ENCODE measurements at regions not wholly inside any gene's neighbourhood (a gene's known extent, or its start where the extent isn't known, plus 50 kb on each side); places are given as distances from the start of the nearest gene placed in this dataset.

DNA sequence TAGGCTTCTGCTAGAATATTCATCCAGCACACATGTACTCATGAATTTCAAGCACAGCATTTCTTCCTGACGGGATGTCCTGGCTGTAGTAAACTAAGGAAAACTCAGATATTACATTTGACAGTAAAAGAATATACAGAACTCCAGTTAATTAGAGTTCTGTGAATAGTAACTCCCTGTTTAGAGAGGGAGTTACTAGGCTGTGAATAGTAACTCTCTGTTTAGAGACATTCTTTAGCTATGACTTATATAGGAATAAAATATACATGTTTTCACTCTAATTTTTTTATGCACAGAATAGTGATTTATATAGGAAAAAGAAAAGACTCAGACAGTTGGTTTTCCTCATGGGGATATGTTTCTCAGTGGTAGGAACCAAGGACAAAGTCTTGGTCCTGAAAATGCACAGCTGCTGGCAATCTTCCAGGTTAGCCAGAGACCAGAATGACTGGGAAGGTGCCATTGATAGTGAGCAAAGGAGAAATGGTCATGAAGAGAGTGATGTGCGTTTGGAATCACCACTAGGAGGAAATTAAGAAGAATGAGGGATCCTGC, 480.7 kb upstream of the THBS1 start:
- intact Hi-C loops (cut with DNase I, micrococcal nuclease) = no loop called here
- no peaks in the 10 kb centered on the region for H3K9me3 Mint-ChIP-seq

GRCh38 chr15:39102431-39102830, 478.4 kb upstream of the THBS1 start:
- Histone ChIP-seq H3K9me3 (ENCODE audit: control insufficient read depth in 1 of 2, insufficient read depth in 1 of 2, low read length in 2 of 2) (no peaks in the 10 kb centered on the region), H3K27ac (ENCODE audit: low read depth in 1 of 2, low read length in 2 of 2) (no peak overlapping the region), H3K4me3 (ENCODE audit: low read length) (no peak overlapping the region), H3K4me1 (ENCODE audit: insufficient read depth, low read length) (no peaks in the 10 kb centered on the region), H3K27me3 (ENCODE audit: control insufficient read depth in 1 of 2, insufficient read depth in 2 of 2, low read length in 2 of 2) (no peaks in the 10 kb centered on the region), H3K36me3 (ENCODE audit: insufficient read depth, low read length) (no peaks in the 10 kb centered on the region)
- Mint-ChIP-seq H3K36me3 (ENCODE audit: low read depth) (no peaks in the 10 kb centered on the region), H3K27ac (no peak overlapping the region), H3K4me1 (ENCODE audit: low read depth) (no peaks in the 10 kb centered on the region), H3K9me3 (no peaks in the 10 kb centered on the region), H3K27me3 (peaks cover 24% of the 10 kb centered on the region), H3K4me3 (no peak overlapping the region)
- ChIA-PET CTCF (no interaction called here), POLR2A (no interaction called here)
- ATAC-seq (ENCODE audit: poor library complexity) (no peak), DNase-seq (no peak)
- TF ChIP-seq CTCF (IDR thresholded peaks at IDR 0.05) = no peak
- intact Hi-C loops (cut with DNase I, micrococcal nuclease) = no loop called here

More for the DNA sequence above, 480.7 kb upstream of the THBS1 start:
- Histone ChIP-seq H3K27ac (ENCODE audit: low read depth in 1 of 2, low read length in 2 of 2) (no peak overlapping the region), H3K27me3 (ENCODE audit: control insufficient read depth in 1 of 2, insufficient read depth in 2 of 2, low read length in 2 of 2) (no peaks in the 10 kb centered on the region), H3K9me3 (ENCODE audit: control insufficient read depth in 1 of 2, insufficient read depth in 1 of 2, low read length in 2 of 2) (no peaks in the 10 kb centered on the region), H3K4me1 (ENCODE audit: insufficient read depth, low read length) (no peaks in the 10 kb centered on the region), H3K4me3 (ENCODE audit: low read length) (no peak overlapping the region), H3K36me3 (ENCODE audit: insufficient read depth, low read length) (no peaks in the 10 kb centered on the region)
- Mint-ChIP-seq H3K4me3 (no peak overlapping the region), H3K4me1 (ENCODE audit: low read depth) (no peaks in the 10 kb centered on the region), H3K36me3 (ENCODE audit: low read depth) (no peaks in the 10 kb centered on the region), H3K27ac (no peak overlapping the region), H3K27me3 (peaks cover 20% of the 10 kb centered on the region)
- POLR2A ChIA-PET = no interaction called here
- DNase-seq (no peak), ATAC-seq (ENCODE audit: poor library complexity) (no peak)
- TF ChIP-seq CTCF (IDR thresholded peaks at IDR 0.05) = no peak
- CTCF ChIA-PET = no interaction called here

DNA sequence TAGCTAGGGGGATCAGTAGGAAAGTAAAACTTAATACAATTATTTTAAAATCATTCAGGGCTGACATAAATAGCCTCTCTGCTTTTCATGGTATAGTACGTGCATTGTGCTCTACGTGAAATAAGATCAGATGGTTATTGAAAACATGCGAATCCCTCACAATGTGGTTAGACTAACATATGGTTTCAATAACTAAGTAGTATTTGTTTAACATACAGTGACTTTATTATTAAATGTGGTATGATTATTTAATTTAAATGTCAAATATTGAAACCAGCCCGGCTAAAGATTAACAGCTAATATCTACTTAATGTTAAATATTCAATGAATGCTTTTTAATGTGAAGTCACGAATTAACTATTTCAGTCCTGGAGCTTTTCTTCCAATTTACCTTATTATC, 473.9 kb upstream of the THBS1 start:
- intact Hi-C loops (cut with DNase I, micrococcal nuclease) = no loop called here
- Mint-ChIP-seq H3K27ac (no peak overlapping the region), H3K9me3 (no peaks in the 10 kb centered on the region), H3K4me1 (ENCODE audit: low read depth) (no peaks in the 10 kb centered on the region), H3K36me3 (ENCODE audit: low read depth) (no peaks in the 10 kb centered on the region), H3K4me3 (no peak overlapping the region), H3K27me3 (peaks cover 27% of the 10 kb centered on the region)
- H3K4me1 ChIP-seq (ENCODE audit: insufficient read depth, low read length) = no peaks in the 10 kb centered on the region
- ChIA-PET CTCF (no interaction called here), POLR2A (no interaction called here)
- H3K36me3 ChIP-seq (ENCODE audit: insufficient read depth, low read length) = no peaks in the 10 kb centered on the region
- H3K27ac ChIP-seq (ENCODE audit: low read depth in 1 of 2, low read length in 2 of 2) = no peak overlapping the region
- H3K4me3 ChIP-seq (ENCODE audit: low read length) = no peak overlapping the region
- no peaks in the 10 kb centered on the region for H3K9me3 ChIP-seq (ENCODE audit: control insufficient read depth in 1 of 2, insufficient read depth in 1 of 2, low read length in 2 of 2)
- no peak for DNase-seq
- no peak for ATAC-seq (ENCODE audit: poor library complexity)
- TF ChIP-seq CTCF (IDR thresholded peaks at IDR 0.05) = no peak
- no peaks in the 10 kb centered on the region for H3K27me3 ChIP-seq (ENCODE audit: control insufficient read depth in 1 of 2, insufficient read depth in 2 of 2, low read length in 2 of 2)

Measured in CD4-positive, alpha-beta T cell (primary cell).